ENCODE measurements at regions not wholly inside any gene's neighbourhood (a gene's known extent, or its start where the extent isn't known, plus 50 kb on each side); places are given as distances from the start of the nearest gene placed in this dataset.

DNA sequence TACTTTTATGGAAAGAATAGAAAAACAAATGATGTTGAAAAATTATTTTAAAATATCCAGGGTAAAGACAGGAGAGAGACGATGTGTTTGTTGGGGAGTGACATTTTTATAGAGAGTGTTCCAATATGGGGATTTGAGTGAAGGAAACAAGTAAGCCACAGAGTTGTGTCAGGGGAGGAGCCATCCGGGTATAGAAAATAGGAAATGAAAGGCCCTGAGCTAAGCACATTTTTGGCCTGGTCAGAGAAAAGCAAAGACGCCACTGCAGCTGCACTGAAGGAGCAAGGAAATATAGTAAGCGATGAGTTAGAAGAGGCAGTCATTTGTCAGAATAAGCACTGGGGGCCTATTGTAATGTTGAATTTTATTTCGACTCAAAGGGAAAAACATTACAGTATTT is 107.3 kb upstream of the ADGRL4 start:
- no peaks in the 10 kb centered on the region for H3K4me1 Mint-ChIP-seq (ENCODE audit: low read depth, unreplicated experiment)

DNA sequence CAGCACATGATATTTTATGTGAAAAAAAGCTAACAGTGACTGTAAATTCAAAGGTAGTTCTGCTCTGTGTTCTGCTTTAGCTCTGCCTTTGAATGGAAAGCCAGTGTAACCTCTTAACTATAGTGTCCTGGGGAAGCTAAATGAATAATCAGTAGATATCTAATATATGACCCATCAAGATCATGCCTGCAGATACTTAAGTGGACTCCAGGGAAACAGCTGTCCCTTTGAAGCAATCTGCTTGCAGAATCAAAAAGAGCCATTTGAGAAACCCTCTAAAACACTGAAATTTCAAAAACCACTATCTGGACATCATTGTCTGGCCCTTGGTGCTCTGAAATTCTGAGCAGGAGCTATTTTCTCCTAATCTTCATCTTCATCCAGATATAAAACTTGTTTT is 104.2 kb upstream of the ADGRL4 start:
- H3K27me3 Mint-ChIP-seq (ENCODE audit: unreplicated experiment), result no peaks in the 10 kb centered on the region
- CTCF ChIA-PET, result no interaction called here
- DNase-seq, result no peak
- H3K4me1 Mint-ChIP-seq (ENCODE audit: low read depth, unreplicated experiment), result no peaks in the 10 kb centered on the region
- no TSS peak for BruUV-seq (replicated peaks)
- TF ChIP-seq, protein P1, sequence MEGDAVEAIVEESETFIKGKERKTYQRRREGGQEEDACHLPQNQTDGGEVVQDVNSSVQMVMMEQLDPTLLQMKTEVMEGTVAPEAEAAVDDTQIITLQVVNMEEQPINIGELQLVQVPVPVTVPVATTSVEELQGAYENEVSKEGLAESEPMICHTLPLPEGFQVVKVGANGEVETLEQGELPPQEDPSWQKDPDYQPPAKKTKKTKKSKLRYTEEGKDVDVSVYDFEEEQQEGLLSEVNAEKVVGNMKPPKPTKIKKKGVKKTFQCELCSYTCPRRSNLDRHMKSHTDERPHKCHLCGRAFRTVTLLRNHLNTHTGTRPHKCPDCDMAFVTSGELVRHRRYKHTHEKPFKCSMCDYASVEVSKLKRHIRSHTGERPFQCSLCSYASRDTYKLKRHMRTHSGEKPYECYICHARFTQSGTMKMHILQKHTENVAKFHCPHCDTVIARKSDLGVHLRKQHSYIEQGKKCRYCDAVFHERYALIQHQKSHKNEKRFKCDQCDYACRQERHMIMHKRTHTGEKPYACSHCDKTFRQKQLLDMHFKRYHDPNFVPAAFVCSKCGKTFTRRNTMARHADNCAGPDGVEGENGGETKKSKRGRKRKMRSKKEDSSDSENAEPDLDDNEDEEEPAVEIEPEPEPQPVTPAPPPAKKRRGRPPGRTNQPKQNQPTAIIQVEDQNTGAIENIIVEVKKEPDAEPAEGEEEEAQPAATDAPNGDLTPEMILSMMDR (IDR thresholded peaks at IDR 0.05; ENCODE audit: unreplicated experiment), result no peak
- no peak overlapping the region for H3K27ac Mint-ChIP-seq (ENCODE audit: unreplicated experiment)
- no peak overlapping the region for H3K4me3 Mint-ChIP-seq (ENCODE audit: low read depth, unreplicated experiment)
- no peaks in the 10 kb centered on the region for H3K9me3 Mint-ChIP-seq (ENCODE audit: low read depth, unreplicated experiment)
- no peaks in the 10 kb centered on the region for H3K36me3 Mint-ChIP-seq (ENCODE audit: insufficient read depth, unreplicated experiment)
- intact Hi-C loops (cut with micrococcal nuclease; ENCODE audit: unreplicated experiment), result no loop called here

More for the DNA sequence above, 107.3 kb upstream of the ADGRL4 start:
- TF ChIP-seq, protein P1 (IDR thresholded peaks at IDR 0.05; ENCODE audit: unreplicated experiment), result no peak
- BruUV-seq (replicated peaks), result no TSS peak
- DNase-seq, result no peak
- peaks cover 2% of the 10 kb centered on the region for H3K9me3 Mint-ChIP-seq (ENCODE audit: low read depth, unreplicated experiment)
- H3K27me3 Mint-ChIP-seq (ENCODE audit: unreplicated experiment), result no peaks in the 10 kb centered on the region
- H3K4me3 Mint-ChIP-seq (ENCODE audit: low read depth, unreplicated experiment), result no peak overlapping the region
- CTCF ChIA-PET, result no interaction called here
- intact Hi-C loops (cut with micrococcal nuclease; ENCODE audit: unreplicated experiment), result no loop called here
- H3K36me3 Mint-ChIP-seq (ENCODE audit: insufficient read depth, unreplicated experiment), result no peaks in the 10 kb centered on the region
- no peak overlapping the region for H3K27ac Mint-ChIP-seq (ENCODE audit: unreplicated experiment)

DNA sequence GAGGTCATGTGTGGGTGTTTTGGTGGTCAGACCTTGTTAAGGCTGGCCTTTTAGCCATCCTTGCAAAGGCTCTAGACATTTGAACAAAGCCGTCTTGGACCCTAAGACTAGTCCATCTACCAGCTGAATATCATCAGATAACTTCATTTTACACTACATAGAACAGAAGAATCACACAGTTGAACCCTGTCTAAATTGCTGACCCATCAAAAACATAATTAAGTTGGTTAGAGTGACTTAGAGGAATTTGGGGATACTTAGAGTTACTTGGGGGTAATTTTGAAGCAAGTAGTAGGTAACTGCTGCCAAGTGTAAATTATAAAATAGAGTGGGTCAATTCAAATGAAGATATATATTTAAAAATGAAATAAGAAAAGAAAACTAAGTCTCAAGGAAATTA is 102.9 kb upstream of the ADGRL4 start:
- CTCF ChIA-PET, result no interaction called here
- intact Hi-C loops (cut with micrococcal nuclease; ENCODE audit: unreplicated experiment), result no loop called here
- Mint-ChIP-seq H3K4me3 (ENCODE audit: low read depth, unreplicated experiment) (no peak overlapping the region), H3K27ac (ENCODE audit: unreplicated experiment) (no peak overlapping the region), H3K36me3 (ENCODE audit: insufficient read depth, unreplicated experiment) (no peaks in the 10 kb centered on the region), H3K27me3 (ENCODE audit: unreplicated experiment) (no peaks in the 10 kb centered on the region), H3K9me3 (ENCODE audit: low read depth, unreplicated experiment) (no peaks in the 10 kb centered on the region), H3K4me1 (ENCODE audit: low read depth, unreplicated experiment) (no peaks in the 10 kb centered on the region)
- DNase-seq, result no peak
- TF ChIP-seq, protein P1 (IDR thresholded peaks at IDR 0.05; ENCODE audit: unreplicated experiment), result no peak
- no TSS peak for BruUV-seq (replicated peaks)

DNA sequence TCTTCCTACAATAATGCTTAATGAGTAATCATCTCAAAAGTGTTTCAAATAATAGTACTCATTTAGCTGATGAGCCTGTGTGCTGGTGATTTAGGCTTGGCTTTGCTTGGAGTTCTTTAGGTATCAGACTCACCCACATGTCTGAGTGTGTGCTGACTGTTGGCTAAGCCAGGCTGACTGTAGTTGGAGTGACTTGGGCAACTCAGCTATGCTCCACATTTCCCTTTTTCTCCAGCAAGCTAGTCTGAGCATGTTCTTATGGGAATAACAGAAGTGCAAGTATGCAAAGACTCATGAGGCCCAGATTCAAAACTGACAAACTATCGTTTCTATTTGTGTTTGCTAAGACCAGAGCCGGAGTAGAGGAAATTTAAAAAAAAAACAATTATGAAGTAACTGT is 99.0 kb upstream of the ADGRL4 start:
- TF ChIP-seq, protein P1 (IDR thresholded peaks at IDR 0.05; ENCODE audit: unreplicated experiment), result no peak
- Mint-ChIP-seq H3K27me3 (ENCODE audit: unreplicated experiment) (no peaks in the 10 kb centered on the region), H3K4me1 (ENCODE audit: low read depth, unreplicated experiment) (no peaks in the 10 kb centered on the region), H3K36me3 (ENCODE audit: insufficient read depth, unreplicated experiment) (no peaks in the 10 kb centered on the region), H3K27ac (ENCODE audit: unreplicated experiment) (no peak overlapping the region), H3K4me3 (ENCODE audit: low read depth, unreplicated experiment) (no peak overlapping the region), H3K9me3 (ENCODE audit: low read depth, unreplicated experiment) (no peaks in the 10 kb centered on the region)
- intact Hi-C loops (cut with micrococcal nuclease; ENCODE audit: unreplicated experiment), result no loop called here
- DNase-seq, result no peak
- CTCF ChIA-PET, result interaction anchor here (0.6 kb wide), 1 partner anchor 28 kb away, joined by 5 read pairs; no protein-coding TSS in a partner anchor
- no TSS peak for BruUV-seq (replicated peaks)
